ENCODE measurements at regions not wholly inside any gene's neighbourhood (a gene's known extent, or its start where the extent isn't known, plus 50 kb on each side); places are given as distances from the start of the nearest gene placed in this dataset.

- no peak for TF ChIP-seq EP300 (conservative IDR thresholded peaks at IDR 0.05; ENCODE audit: poor library complexity, severe bottlenecking)
- no peak for TF ChIP-seq RAD21 (conservative IDR thresholded peaks at IDR 0.05)
- TF ChIP-seq TAF1 (IDR thresholded peaks at IDR 0.05; ENCODE audit: low read depth) = no peak
Measured at GRCh38 chr2:45254025-45254424, 244.8 kb upstream of the SIX2 start.
